HEK293 (cell line): ENCODE measurements at regions not wholly inside any gene's neighbourhood (a gene's known extent, or its start where the extent isn't known, plus 50 kb on each side); places are given as distances from the start of the nearest gene placed in this dataset.

Experiments
- CTCF ChIA-PET: fragments of 350-600 bp; formaldehyde crosslinking; extraction: SDS; loops from one replicate; lab custom pipeline; 2021; ENCODE audit warnings: antibody characterized with exemption; lab: Yijun Ruan, JAX
- POLR2A ChIA-PET: fragments of 300-600 bp; formaldehyde crosslinking; extraction: SDS; loops from one replicate; lab custom pipeline; 2020; ENCODE audit warnings: antibody characterized with exemption, inconsistent platforms; lab: Yijun Ruan, JAX
- H3K27ac ChIP-seq: fragments of 200-500 bp; sonication (Bioruptor generic); 2 replicates; pipeline ENCODE4 v1.5.1; 2014; ENCODE audit warnings: low read depth, low read length, control low read depth, inconsistent platforms; ENCODE audit errors: extremely low read depth
- H3K36me3 ChIP-seq, 2 experiments: fragments of 200-500 bp in 1 of 2; sonication (Bioruptor generic) in 1 of 2; 1 replicate in 1 of 2; 2 replicates in 1 of 2; pipeline ENCODE4 v1.5.1; 2014 to 2017; ENCODE audit warnings: inconsistent platforms in 2 of 2, low read length in 2 of 2; ENCODE audit not compliant: control insufficient read depth in 2 of 2, insufficient read depth in 1 of 2
- H3K4me1 ChIP-seq: fragments of 200-500 bp; sonication (Bioruptor generic); 2 replicates; pipeline ENCODE4 v1.5.1; 2014; ENCODE audit warnings: mild to moderate bottlenecking, low read length, inconsistent platforms; ENCODE audit not compliant: control insufficient read depth, insufficient read depth
- H3K4me3 ChIP-seq: 2 replicates; pipeline ENCODE4 v1.5.1; 2011; ENCODE audit warnings: low read depth, mild to moderate bottlenecking, control low read depth, low read length, moderate library complexity
- H3K9me3 ChIP-seq: fragments of 200-500 bp; sonication (Bioruptor generic); 2 replicates; pipeline ENCODE4 v1.5.1; 2014; ENCODE audit warnings: low read depth, low read length, inconsistent platforms; ENCODE audit not compliant: control insufficient read depth, insufficient read depth
- BCL6B ChIP-seq: fragments of 450-650 bp; formaldehyde crosslinking; IDR thresholded peaks from 2 replicates; pipeline ENCODE4 v1.5.1; 2017; ENCODE audit warnings: missing biosample characterization, missing genetic modification characterization
- GLI2 ChIP-seq: fragments of 450-650 bp; formaldehyde crosslinking; IDR thresholded peaks from 2 replicates; pipeline ENCODE4; 2017; ENCODE audit warnings: missing biosample characterization, missing genetic modification characterization, low read depth, borderline replicate concordance
- HIC1 ChIP-seq: fragments of 450-650 bp; formaldehyde crosslinking; IDR thresholded peaks from 2 replicates; pipeline ENCODE4 v1.5.1; 2016; ENCODE audit warnings: missing biosample characterization, missing genetic modification characterization
- REPIN1 ChIP-seq: fragments of 450-650 bp; formaldehyde crosslinking; IDR thresholded peaks from 2 replicates; pipeline ENCODE4 v1.5.1; 2017; ENCODE audit warnings: missing biosample characterization, missing genetic modification characterization, low read depth
- TCF7L2 ChIP-seq: IDR thresholded peaks from 2 replicates; pipeline ENCODE4 v1.6.1; 2011; ENCODE audit warnings: low read depth, mild to moderate bottlenecking, inconsistent platforms, low read length, moderate library complexity, borderline replicate concordance
- WT1 ChIP-seq: fragments of 450-650 bp; formaldehyde crosslinking; IDR thresholded peaks from 2 replicates; pipeline ENCODE4 v1.5.1; 2016; ENCODE audit warnings: missing biosample characterization, missing genetic modification characterization
- YY2 ChIP-seq: fragments of 450-650 bp; formaldehyde crosslinking; IDR thresholded peaks from 2 replicates; pipeline ENCODE4 v1.5.1; 2016; ENCODE audit warnings: missing biosample characterization, missing genetic modification characterization
- ZBTB21 ChIP-seq: fragments of 450-650 bp; formaldehyde crosslinking; IDR thresholded peaks from 2 replicates; pipeline ENCODE4 v1.5.1; 2017; ENCODE audit warnings: missing biosample characterization, missing genetic modification characterization
- ZBTB26 ChIP-seq: fragments of 450-650 bp; formaldehyde crosslinking; optimal IDR thresholded peaks from 2 replicates; pipeline ENCODE3; 2016; ENCODE audit warnings: missing biosample characterization, mild to moderate bottlenecking, missing genetic modification characterization
- ZFHX2 ChIP-seq: fragments of 450-650 bp; formaldehyde crosslinking; conservative IDR thresholded peaks from 2 replicates; pipeline ENCODE4 v1.5.1; 2016; ENCODE audit warnings: missing biosample characterization, missing genetic modification characterization
- ZIC2 ChIP-seq: fragments of 450-650 bp; formaldehyde crosslinking; IDR thresholded peaks from 2 replicates; pipeline ENCODE4 v1.5.1; 2016; ENCODE audit warnings: missing biosample characterization, missing genetic modification characterization
- ZNF112 ChIP-seq: fragments of 450-650 bp; formaldehyde crosslinking; IDR thresholded peaks from 2 replicates; pipeline ENCODE4 v1.5.0; 2017; ENCODE audit warnings: missing biosample characterization, missing genetic modification characterization
- ZNF148 ChIP-seq: fragments of 450-650 bp; formaldehyde crosslinking; IDR thresholded peaks from 2 replicates; pipeline ENCODE4 v1.5.0; 2017; ENCODE audit warnings: missing biosample characterization, missing genetic modification characterization, borderline replicate concordance
- ZNF2 ChIP-seq: fragments of 450-650 bp; formaldehyde crosslinking; IDR thresholded peaks from 2 replicates; pipeline ENCODE4 v1.5.1; 2016; ENCODE audit warnings: missing biosample characterization, missing genetic modification characterization
- ZNF335 ChIP-seq: fragments of 450-650 bp; formaldehyde crosslinking; conservative IDR thresholded peaks from 2 replicates; pipeline ENCODE4 v1.5.1; 2016; ENCODE audit warnings: missing biosample characterization, missing genetic modification characterization
- ZNF473 ChIP-seq: fragments of 450-650 bp; formaldehyde crosslinking; IDR thresholded peaks from 2 replicates; pipeline ENCODE4 v1.5.1; 2017; ENCODE audit warnings: missing biosample characterization, missing genetic modification characterization
- ZNF549 ChIP-seq: fragments of 450-650 bp; IDR thresholded peaks from 2 replicates; pipeline ENCODE4 v1.5.1; 2018; ENCODE audit warnings: missing biosample characterization, missing genetic modification characterization, mild to moderate bottlenecking, inconsistent platforms, moderate library complexity
- ZNF561 ChIP-seq: fragments of 450-650 bp; IDR thresholded peaks from 2 replicates; pipeline ENCODE4 v1.5.1; 2018; ENCODE audit warnings: missing biosample characterization, missing genetic modification characterization, borderline replicate concordance
- ZNF670 ChIP-seq: fragments of 450-650 bp; formaldehyde crosslinking; IDR thresholded peaks from 2 replicates; pipeline ENCODE4 v1.5.1; 2016; ENCODE audit warnings: missing biosample characterization, missing genetic modification characterization, low read depth
- ZNF776 ChIP-seq: fragments of 450-650 bp; formaldehyde crosslinking; IDR thresholded peaks from 2 replicates; pipeline ENCODE4 v1.5.0; 2017; ENCODE audit warnings: missing biosample characterization, missing genetic modification characterization, borderline replicate concordance
- ZNF792 ChIP-seq: fragments of 450-650 bp; formaldehyde crosslinking; IDR thresholded peaks from 2 replicates; pipeline ENCODE4 v1.5.1; 2016; ENCODE audit warnings: missing biosample characterization, missing genetic modification characterization
- TF ChIP-seq, protein P1 (sequence below): fragments of 450-650 bp; formaldehyde crosslinking; IDR thresholded peaks from 2 replicates; pipeline ENCODE4 v1.5.1; 2017; ENCODE audit warnings: missing biosample characterization, missing genetic modification characterization
- TF ChIP-seq, protein P2 (sequence below): fragments of 450-650 bp; formaldehyde crosslinking; IDR thresholded peaks from 2 replicates; pipeline ENCODE4 v1.5.1; 2016; ENCODE audit warnings: missing biosample characterization, missing genetic modification characterization

GRCh38 chr1:185610954-185611353 is 123.2 kb upstream of the HMCN1 start:
- CTCF ChIA-PET = interaction anchor here (0.7 kb wide), 1 partner anchor 349 kb away, joined by 3 read pairs; no protein-coding TSS in a partner anchor
- H3K9me3 ChIP-seq = no peaks in the 10 kb centered on the region
- POLR2A ChIA-PET = no interaction called here
- H3K27ac ChIP-seq = no peak overlapping the region
- no peaks in the 10 kb centered on the region for H3K4me1 ChIP-seq
- TF ChIP-seq, protein P1, sequence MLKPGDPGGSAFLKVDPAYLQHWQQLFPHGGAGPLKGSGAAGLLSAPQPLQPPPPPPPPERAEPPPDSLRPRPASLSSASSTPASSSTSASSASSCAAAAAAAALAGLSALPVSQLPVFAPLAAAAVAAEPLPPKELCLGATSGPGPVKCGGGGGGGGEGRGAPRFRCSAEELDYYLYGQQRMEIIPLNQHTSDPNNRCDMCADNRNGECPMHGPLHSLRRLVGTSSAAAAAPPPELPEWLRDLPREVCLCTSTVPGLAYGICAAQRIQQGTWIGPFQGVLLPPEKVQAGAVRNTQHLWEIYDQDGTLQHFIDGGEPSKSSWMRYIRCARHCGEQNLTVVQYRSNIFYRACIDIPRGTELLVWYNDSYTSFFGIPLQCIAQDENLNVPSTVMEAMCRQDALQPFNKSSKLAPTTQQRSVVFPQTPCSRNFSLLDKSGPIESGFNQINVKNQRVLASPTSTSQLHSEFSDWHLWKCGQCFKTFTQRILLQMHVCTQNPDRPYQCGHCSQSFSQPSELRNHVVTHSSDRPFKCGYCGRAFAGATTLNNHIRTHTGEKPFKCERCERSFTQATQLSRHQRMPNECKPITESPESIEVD (tag by site-specific recombination) = no peak
- TF ChIP-seq ZNF549 (tag by site-specific recombination) (no peak), ZNF335 (tag by site-specific recombination) (no peak), ZNF2 (tag by site-specific recombination) (no peak), REPIN1 (tag by site-specific recombination) (no peak), ZNF112 (tag by site-specific recombination) (no peak)
- no peak overlapping the region for H3K4me3 ChIP-seq
- H3K36me3 ChIP-seq = no peaks in the 10 kb centered on the region

DNA sequence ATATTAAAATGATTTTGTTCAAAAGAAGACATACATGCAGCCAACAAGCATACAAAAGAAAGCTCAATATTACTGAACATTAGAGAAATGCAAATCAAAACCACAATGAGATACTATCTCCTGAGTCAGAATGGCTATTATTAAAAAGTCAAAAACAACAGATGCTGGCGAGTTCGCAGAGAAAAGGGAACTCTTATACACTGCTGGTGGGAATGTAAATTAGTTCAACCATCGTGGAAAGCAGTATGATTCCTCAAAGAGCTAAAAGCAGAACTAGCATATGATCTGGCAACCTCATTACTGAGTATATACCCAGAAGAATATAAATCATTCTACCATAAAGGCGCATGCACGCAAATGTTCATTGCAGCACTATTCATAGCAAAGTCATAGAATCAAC is 126.0 kb upstream of the HMCN1 start:
- H3K4me3 ChIP-seq = no peak overlapping the region
- ChIA-PET CTCF (interaction anchor here (1.4 to 2.7 kb wide), 2 partner anchors 12 to 66 kb away, joined by 4 to 11 read pairs; no protein-coding TSS in a partner anchor), POLR2A (no interaction called here)
- H3K9me3 ChIP-seq = no peaks in the 10 kb centered on the region
- no peak overlapping the region for H3K27ac ChIP-seq
- no peaks in the 10 kb centered on the region for H3K4me1 ChIP-seq
- H3K36me3 ChIP-seq = no peaks in the 10 kb centered on the region
- TF ChIP-seq ZNF148 (tag by site-specific recombination) (no peak), ZNF473 (no peak), ZNF561 (tag by site-specific recombination) (no peak), ZBTB26 (tag by site-specific recombination) (no peak), YY2 (tag by site-specific recombination) (no peak), ZFHX2 (tag by site-specific recombination) (no peak), ZNF776 (tag by site-specific recombination) (no peak), ZNF670 (tag by site-specific recombination) (no peak), GLI2 (no peak), TCF7L2 (no peak), HIC1 (tag by site-specific recombination) (no peak), ZNF549 (tag by site-specific recombination) (no peak), ZBTB21 (tag by site-specific recombination) (no peak), WT1 (tag by site-specific recombination) (no peak), ZIC2 (tag by site-specific recombination) (no peak), ZNF792 (tag by site-specific recombination) (no peak), BCL6B (tag by site-specific recombination) (no peak)
- TF ChIP-seq, protein P2, sequence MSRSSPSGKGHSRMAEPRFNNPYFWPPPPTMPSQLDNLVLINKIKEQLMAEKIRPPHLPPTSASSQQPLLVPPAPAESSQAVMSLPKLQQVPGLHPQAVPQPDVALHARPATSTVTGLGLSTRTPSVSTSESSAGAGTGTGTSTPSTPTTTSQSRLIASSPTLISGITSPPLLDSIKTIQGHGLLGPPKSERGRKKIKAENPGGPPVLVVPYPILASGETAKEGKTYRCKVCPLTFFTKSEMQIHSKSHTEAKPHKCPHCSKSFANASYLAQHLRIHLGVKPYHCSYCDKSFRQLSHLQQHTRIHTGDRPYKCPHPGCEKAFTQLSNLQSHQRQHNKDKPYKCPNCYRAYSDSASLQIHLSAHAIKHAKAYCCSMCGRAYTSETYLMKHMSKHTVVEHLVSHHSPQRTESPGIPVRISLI = no peak
